ENCODE measurements at regions not wholly inside any gene's neighbourhood (a gene's known extent, or its start where the extent isn't known, plus 50 kb on each side); places are given as distances from the start of the nearest gene placed in this dataset.

DNA sequence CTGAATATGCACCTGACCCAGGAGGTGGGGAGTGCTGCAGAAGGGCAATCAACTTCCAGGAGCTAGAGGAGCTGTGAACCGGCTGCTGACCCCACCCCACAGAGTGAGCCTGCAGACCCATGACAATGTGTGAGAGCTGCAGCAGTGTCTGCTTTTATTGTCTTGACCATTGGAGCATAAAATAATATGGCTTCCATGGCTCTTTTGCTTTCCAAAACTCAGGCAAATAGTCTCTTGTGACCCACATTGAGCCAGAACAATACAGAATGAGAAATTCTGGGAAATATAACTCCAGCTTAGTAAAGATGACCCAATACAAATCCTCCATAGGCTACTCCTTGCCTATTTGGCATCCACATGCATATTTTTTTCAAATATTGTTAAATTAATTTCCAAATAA, 309.6 kb downstream of the PYDC2 start:
- intact Hi-C loops (cut with micrococcal nuclease; ENCODE audit: unreplicated experiment) = no loop called here
- ATAC-seq (no peak), DNase-seq (ENCODE audit: low read depth, low spot score) (no peak)
- BruUV-seq (replicated peaks) = no TSS peak
- TF ChIP-seq SIN3A (IDR thresholded peaks at IDR 0.05; ENCODE audit: borderline replicate concordance, insufficient read depth, low read depth, low read length) = no peak
- TF ChIP-seq POLR2AphosphoS5 (IDR thresholded peaks at IDR 0.05; ENCODE audit: low read depth, low read length) = no peak
- TF ChIP-seq TCF7L2 (IDR thresholded peaks at IDR 0.05; ENCODE audit: low read depth, low read length) = no peak
- TF ChIP-seq, protein P1, sequence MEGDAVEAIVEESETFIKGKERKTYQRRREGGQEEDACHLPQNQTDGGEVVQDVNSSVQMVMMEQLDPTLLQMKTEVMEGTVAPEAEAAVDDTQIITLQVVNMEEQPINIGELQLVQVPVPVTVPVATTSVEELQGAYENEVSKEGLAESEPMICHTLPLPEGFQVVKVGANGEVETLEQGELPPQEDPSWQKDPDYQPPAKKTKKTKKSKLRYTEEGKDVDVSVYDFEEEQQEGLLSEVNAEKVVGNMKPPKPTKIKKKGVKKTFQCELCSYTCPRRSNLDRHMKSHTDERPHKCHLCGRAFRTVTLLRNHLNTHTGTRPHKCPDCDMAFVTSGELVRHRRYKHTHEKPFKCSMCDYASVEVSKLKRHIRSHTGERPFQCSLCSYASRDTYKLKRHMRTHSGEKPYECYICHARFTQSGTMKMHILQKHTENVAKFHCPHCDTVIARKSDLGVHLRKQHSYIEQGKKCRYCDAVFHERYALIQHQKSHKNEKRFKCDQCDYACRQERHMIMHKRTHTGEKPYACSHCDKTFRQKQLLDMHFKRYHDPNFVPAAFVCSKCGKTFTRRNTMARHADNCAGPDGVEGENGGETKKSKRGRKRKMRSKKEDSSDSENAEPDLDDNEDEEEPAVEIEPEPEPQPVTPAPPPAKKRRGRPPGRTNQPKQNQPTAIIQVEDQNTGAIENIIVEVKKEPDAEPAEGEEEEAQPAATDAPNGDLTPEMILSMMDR (IDR thresholded peaks at IDR 0.05) = no peak
- TF ChIP-seq REST (IDR thresholded peaks at IDR 0.05; ENCODE audit: insufficient read depth in 1 of 2, low read depth in 2 of 2, low read length in 1 of 2) = no peak
- Histone ChIP-seq H3K27ac (ENCODE audit: low read length) (no peak overlapping the region), H3K9me3 (ENCODE audit: control insufficient read depth, insufficient read depth, low read depth, low read length) (no peaks in the 10 kb centered on the region), H3K27me3 (ENCODE audit: control insufficient read depth, insufficient read depth, low read length) (no peaks in the 10 kb centered on the region), H3K4me1 (ENCODE audit: control insufficient read depth, insufficient read depth, low read length) (no peaks in the 10 kb centered on the region), H3K4me3 (ENCODE audit: low read depth in 2 of 2, low read length in 2 of 2) (no peak overlapping the region), H3K36me3 (ENCODE audit: control insufficient read depth, insufficient read depth, low read length) (no peaks in the 10 kb centered on the region; the same call in 1 of the 2 replicates)
- ChIA-PET CTCF (no interaction called here), POLR2A (no interaction called here)
- in situ Hi-C loops (cut with HindIII; ENCODE audit: low pct_unique_long_range_greater_than_20kb, low sequenced_read_pairs) = no loop called here

DNA sequence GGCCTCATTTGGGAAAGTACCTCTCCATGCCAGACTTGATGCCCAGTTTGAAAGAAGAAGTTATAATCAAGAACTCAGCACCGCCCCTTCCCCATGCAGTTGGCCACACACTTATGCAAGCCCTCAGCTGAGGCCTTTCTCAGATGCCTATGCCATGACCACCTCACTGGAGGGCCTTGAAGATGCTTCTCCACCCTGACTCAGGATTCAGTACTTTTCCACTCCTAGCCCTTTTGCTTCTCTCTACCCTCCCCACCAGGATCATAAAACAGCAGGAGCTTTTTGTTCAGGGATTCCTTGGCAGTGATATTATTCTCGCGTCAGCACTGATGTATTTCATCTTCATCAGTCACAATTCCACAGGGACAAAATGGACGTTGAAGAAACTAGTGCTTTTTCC, 313.5 kb downstream of the PYDC2 start:
- no peaks in the 10 kb centered on the region for H3K4me1 ChIP-seq (ENCODE audit: control insufficient read depth, insufficient read depth, low read length)
- H3K27me3 ChIP-seq (ENCODE audit: control insufficient read depth, insufficient read depth, low read length) = no peaks in the 10 kb centered on the region
- H3K4me3 ChIP-seq (ENCODE audit: low read depth in 2 of 2, low read length in 2 of 2) = no peak overlapping the region
- intact Hi-C loops (cut with micrococcal nuclease; ENCODE audit: unreplicated experiment) (no loop called here), in situ Hi-C loops (cut with HindIII; ENCODE audit: low pct_unique_long_range_greater_than_20kb, low sequenced_read_pairs) (no loop called here)
- H3K9me3 ChIP-seq (ENCODE audit: control insufficient read depth, insufficient read depth, low read depth, low read length) = 0 out of 2 replicates have a peak, but pooled peaks cover 3% of the 10 kb centered on the region
- ChIA-PET CTCF (no interaction called here), POLR2A (no interaction called here)
- no peaks in the 10 kb centered on the region; the same call in 1 of the 2 replicates for H3K36me3 ChIP-seq (ENCODE audit: control insufficient read depth, insufficient read depth, low read length)
- H3K27ac ChIP-seq (ENCODE audit: low read length) = 0 out of 2 replicates have a peak overlapping the region, but pooled peaks have one; percentile 9
- ATAC-seq = peak; percentile 85
- no peak for TF ChIP-seq POLR2AphosphoS5 (IDR thresholded peaks at IDR 0.05; ENCODE audit: low read depth, low read length)
- 0 out of 2 replicates have a peak, but pooled peaks have one; percentile 36 for TF ChIP-seq TCF7L2 (IDR thresholded peaks at IDR 0.05; ENCODE audit: low read depth, low read length)
- BruUV-seq (replicated peaks) = no TSS peak
- DNase-seq (ENCODE audit: low read depth, low spot score) = no peak

GRCh38 chr3:191775451-191776233, 314.7 kb downstream of the PYDC2 start:
- POLR2A ChIA-PET = no interaction called here
- TF ChIP-seq POLR2AphosphoS5 (IDR thresholded peaks at IDR 0.05; ENCODE audit: low read depth, low read length) (no peak), SIN3A (IDR thresholded peaks at IDR 0.05; ENCODE audit: borderline replicate concordance, insufficient read depth, low read depth, low read length) (no peak), REST (IDR thresholded peaks at IDR 0.05; ENCODE audit: insufficient read depth in 1 of 2, low read depth in 2 of 2, low read length in 1 of 2) (no peak), TCF7L2 (IDR thresholded peaks at IDR 0.05; ENCODE audit: low read depth, low read length) (no peak)
- TF ChIP-seq, protein P1 (IDR thresholded peaks at IDR 0.05) = no peak
- Histone ChIP-seq H3K9me3 (ENCODE audit: control insufficient read depth, insufficient read depth, low read depth, low read length) (0 out of 2 replicates have a peak, but pooled peaks cover 3% of the 10 kb centered on the region), H3K4me3 (ENCODE audit: low read depth in 2 of 2, low read length in 2 of 2) (no peak overlapping the region), H3K27me3 (ENCODE audit: control insufficient read depth, insufficient read depth, low read length) (no peaks in the 10 kb centered on the region), H3K36me3 (ENCODE audit: control insufficient read depth, insufficient read depth, low read length) (no peaks in the 10 kb centered on the region; the same call in 1 of the 2 replicates), H3K27ac (ENCODE audit: low read length) (no peak overlapping the region; the same call in 1 of the 2 replicates), H3K4me1 (ENCODE audit: control insufficient read depth, insufficient read depth, low read length) (no peaks in the 10 kb centered on the region)
- no peak for DNase-seq (ENCODE audit: low read depth, low spot score)
- no TSS peak for BruUV-seq (replicated peaks)
- no peak for ATAC-seq
- intact Hi-C loops (cut with micrococcal nuclease; ENCODE audit: unreplicated experiment) (no loop called here), in situ Hi-C loops (cut with HindIII; ENCODE audit: low pct_unique_long_range_greater_than_20kb, low sequenced_read_pairs) (no loop called here)
- CTCF ChIA-PET = interaction anchor here (0.6 kb wide), 1 partner anchor 320 kb away, joined by 4 read pairs; no protein-coding TSS in a partner anchor

Data from Panc1 (cell line).